ENCODE measurements at regions not wholly inside any gene's neighbourhood (a gene's known extent, or its start where the extent isn't known, plus 50 kb on each side); places are given as distances from the start of the nearest gene placed in this dataset.
"Not testable (repeated sequence)": the region's sequence is repeated elsewhere in the genome, so short reads cannot be mapped to it uniquely, and the experiment has no call there.

DNA sequence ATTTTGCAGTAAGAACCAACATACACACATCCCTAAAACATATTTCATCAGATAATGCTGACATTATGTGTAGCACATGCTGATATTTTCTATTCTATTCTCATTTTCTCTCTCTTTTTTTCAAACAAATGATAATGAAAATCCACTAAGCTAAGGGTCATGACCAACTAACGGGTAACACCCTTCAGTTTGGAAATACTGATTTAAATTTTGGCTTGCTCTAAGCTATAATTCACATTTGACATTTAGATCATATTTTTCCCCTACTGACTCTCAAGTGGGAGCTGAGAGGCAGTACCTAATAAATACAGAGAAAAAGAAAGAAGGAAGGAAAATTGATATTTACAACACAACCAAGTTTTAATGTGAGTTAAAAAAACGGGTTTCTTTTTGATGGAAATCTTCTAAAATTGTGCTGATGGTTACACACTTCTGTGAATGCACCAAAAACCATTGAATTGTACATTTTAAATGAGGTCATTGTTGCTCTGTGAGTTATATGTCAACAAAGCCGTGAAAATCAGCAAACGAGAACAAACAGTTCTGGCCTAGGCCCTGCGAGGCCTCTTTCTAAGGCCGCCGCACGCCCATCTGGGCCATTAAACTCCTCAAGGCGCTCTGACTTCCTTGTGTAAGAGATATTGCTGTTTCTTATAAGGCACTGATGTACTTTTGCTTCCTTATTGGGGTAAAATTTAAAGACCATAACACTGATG, 124.2 kb downstream of the GALR1 start:
- no peak for DNase-seq

DNA sequence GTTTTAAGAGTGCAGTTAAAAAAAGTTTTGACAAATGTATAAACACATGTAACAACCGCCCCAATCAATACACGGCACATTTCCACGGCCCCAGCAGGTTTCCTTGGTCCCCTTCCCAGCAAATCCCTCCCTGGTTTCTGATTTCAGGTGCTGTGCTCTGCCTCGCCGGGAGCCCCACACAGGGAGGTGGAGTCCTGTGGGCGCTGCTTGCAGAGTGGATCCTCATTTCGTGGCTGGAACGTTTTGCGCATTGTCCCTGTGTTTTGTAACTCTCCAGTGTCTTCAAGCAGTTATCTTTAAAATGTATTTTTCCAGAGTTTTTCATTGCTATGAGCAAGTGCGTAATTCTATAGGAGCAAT, 124.8 kb downstream of the GALR1 start:
- DNase-seq, result no peak

DNA sequence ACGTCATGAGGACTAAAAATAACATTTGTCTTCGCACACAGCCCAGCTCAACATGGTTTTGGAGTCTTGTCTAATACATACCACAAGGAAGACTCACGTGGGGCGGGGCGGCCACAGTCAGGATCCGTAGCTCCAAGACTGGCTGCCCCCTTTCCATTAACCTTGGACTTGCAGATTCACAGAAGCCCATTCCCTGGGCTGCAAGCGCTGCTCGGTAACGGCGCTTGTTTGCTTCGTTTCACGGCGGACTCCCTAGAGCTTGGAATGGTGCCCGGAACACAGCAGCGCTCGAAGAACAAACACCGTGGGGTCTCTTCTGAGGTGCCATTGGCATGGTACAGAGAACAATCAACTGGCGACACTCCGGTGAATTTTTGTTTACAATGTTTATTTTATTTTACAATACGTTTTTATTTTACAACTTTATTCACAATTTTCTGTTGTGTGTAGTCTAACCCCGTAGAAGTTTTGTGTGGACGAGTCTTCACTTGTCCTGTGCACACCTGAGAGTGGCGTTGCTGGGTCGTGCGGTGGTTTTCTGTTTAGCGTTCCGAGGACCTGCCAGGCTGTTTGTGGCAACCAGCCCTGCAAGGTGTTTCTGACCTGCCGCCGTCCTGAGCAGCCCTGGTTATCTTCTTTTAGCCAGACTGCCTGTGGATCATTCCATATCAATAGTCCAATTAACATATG, 126.5 kb downstream of the GALR1 start:
- no peak for DNase-seq

- no peak for DNase-seq
These were observed 127.1 kb downstream of the GALR1 start for GRCh38 chr18:77376733-77377094.

GRCh38 chr18:77377813-77378212, 128.2 kb downstream of the GALR1 start:
- DNase-seq, result no peak

DNA sequence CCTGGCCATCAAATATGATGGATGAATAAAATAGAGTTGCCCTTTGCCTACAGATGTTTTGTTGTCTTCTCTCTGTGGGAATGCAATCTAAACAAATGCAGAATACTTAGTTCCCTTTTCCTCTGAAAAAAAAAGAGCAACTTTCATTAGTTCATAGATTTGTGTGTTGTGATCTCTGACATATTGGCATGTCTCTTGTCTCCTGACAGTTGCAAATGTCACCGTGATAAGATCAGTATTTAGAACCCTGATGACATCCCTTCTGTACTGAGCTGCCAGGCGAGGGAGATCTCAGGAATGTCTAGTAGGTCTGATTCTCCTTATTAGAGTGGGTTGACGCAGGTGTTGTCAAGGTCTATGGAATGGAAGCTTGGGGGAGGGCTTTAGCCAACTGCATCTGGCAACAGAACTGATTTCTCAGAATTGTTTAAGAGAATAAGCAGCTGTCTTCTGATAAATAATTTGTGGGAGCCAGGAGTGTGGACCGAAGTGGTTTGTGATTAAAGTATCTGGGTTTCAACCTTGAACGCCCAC, 130.4 kb downstream of the GALR1 start:
- no peak for DNase-seq

GRCh38 chr18:77380695-77381094, 131.0 kb downstream of the GALR1 start:
- no peak for DNase-seq

- DNase-seq, result no peak
These were observed 142.7 kb downstream of the GALR1 start for GRCh38 chr18:77392321-77392720.

GRCh38 chr18:77393519-77393918, 143.9 kb downstream of the GALR1 start:
- no peak for DNase-seq

DNA sequence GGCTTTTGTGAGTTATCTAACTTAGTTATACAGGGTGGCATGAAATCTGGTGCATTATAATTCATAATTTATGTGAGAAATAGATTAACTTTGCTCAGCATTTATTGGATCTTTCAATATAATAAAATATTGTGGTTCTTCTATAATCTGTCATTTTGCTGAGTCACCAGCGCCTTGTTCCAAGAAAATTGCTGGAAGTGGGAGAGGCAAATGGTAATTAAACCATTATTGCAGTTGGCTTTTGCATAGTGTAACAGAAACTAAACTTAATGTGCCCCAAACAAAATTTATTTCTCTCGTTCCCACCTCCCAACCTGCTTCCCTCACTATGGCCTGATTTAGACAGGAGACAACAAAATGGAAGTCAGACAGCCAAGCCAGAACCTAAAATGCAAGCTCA, 146.3 kb downstream of the GALR1 start:
- no peak for DNase-seq

GRCh38 chr18:77397056-77397455, 147.4 kb downstream of the GALR1 start:
- no peak for DNase-seq

- DNase-seq, result no peak
These were observed 148.0 kb downstream of the GALR1 start for GRCh38 chr18:77397617-77398016.

DNA sequence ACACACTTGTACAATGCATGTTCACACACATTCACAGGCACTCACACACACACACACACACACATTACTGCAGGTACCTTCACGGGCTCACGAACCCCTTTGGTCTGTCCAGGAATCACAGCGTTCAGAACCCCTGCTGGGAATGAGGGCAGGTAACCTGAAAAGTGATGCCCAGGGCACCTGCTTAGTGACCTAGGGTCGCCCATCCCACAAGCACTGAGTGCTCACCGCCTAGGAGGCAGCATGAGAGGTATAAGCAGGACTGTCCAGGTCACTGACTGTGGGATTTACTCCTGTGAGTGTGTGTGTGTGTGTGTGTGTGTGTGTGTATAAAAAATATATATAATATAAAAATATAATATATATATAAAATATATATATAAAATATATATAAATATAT, 150.9 kb downstream of the GALR1 start:
- DNase-seq, result no peak

DNA sequence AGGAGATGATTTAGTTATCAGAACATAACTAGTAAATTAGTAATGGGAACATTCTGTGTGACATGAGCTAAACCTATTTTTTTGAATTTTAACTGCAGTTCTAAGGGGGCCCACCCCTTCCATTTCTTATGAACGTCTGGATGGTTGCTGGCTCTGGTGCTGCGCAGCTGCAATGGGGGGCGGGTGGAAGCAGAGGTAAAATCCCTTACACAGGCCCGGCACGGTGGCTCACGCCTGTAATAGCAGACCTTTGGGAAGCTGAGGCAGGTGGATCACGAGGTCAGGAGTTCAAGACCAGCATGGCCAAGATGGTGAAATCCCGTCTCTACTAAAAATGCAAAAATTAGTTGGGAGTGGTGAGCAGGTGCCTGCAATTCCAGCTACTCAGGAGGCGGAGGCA, 151.5 kb downstream of the GALR1 start:
- DNase-seq, result no peak

GRCh38 chr18:77403969-77404535, 154.4 kb downstream of the GALR1 start:
- DNase-seq, result no peak

DNA sequence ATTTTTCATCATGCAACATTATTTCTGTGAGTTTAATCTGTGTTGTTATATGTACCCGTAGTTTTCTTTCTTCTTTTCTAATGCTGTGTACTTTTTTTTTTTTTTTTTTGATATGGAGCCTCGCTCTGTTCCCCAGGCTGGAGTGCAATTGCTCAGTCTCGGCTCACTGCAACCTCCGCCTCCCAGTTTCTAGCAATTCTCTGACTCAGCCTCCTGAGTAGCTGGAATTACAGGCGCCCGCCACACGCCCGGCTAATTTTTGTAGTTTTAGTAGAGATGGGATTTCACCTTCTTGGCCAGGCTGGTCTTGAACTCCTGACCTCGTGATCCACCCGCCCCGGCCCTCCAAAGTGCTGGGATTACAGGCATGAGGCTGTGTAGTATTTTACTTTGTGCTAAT, 155.4 kb downstream of the GALR1 start:
- no peak for DNase-seq

DNA sequence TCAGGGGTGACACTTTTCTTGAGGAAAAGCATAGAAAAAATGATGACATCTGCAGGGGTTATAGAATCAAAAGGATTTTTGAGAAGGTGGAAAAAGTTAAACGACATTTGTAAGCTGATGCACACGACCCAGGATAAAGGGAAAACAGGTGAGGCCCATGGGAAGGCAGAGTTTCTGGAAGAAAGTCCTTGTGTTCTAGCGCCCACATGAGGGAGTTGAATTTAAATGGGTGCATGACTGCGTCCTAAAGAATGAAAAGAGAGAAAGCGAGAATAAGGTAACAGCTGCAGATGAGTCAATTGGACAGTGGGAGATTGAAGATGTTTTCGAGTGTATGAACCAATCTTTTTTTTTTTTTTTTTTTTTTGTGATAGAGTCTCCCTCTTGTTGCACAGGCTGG, 158.1 kb downstream of the GALR1 start:
- DNase-seq, result no peak

DNA sequence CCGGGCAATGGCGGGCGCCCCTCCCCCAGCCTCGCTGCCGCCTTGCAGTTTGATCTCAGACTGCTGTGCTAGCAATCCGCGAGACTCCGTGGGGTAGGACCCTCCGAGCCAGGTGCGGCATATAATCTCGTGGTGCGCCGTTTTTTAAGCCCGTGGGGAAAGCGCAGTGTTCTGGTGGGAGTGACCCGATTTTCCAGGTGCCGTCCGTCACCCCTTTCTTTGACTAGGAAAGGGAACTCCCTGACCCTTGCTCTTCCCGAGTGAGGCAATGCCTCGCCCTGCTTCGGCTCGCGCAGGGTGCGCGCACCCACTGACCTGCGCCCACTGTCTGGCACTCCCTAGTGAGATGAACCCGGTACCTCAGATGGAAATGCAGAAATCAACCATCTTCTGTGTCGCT, 171.9 kb downstream of the GALR1 start:
- not testable (repeated sequence) for DNase-seq

DNA sequence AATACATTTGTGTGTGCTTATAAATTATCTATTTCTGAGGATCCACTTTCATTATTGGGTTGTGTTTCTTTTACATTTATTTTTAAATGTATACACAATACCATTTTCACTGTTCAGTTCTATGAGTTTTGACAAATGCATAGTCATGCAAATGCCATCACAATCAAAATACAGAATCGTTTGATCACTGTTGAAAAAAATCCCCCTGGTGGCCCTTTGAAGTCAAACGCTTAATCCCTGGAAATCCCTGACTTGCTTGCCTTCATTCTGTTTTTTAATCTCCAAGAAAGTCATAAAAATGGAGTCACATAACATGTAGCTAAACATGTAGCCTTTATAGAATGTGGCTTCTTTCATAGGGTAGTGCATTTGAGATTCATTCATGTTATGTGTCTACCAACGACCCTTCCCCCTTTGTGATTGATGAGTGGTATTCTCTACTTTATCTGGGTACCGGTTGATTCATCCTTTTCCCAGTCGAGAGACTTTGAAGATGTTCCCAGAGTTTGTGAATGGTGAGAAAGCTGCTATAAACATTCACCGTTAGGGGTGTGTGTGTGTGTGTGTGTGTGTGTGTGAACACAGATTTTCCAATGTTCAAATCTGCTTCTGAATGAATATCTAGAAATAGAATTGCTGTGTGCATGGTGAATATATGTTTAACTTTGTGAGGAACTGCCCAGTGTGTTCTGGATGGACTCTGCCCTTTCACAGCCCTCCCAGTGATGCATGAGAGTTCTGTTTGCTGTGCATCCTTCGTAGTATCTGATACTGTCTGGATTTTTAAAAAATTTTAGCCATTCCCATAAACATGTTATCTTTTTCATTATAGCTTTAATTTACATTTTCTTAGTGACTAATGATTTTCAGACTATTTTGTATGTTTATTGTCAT, 173.6 kb downstream of the GALR1 start:
- DNase-seq, result no peak

GRCh38 chr18:77433076-77433475, 183.4 kb downstream of the GALR1 start:
- DNase-seq, result no peak

DNA sequence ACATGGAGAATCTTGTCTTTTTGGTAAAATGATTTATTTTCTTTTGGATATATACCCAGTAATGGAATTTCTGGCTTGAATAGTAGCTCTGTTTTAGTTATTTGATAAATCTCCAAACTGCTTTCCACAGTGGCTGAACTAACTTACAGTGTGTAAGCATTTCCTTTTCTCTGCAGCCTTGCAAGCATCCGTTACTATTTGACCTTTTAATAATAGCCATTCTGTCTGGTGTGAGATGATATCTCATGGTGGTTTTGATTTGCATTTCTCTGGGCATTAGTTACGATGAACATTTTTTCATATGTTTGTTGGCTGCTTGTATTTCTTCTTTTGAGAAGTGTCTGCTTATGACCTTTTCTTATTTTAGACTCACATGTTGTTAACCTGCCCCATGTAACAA, 190.2 kb downstream of the GALR1 start:
- no peak for DNase-seq

- no peak for DNase-seq
These were observed 192.7 kb downstream of the GALR1 start for GRCh38 chr18:77442393-77442792.

GRCh38 chr18:77444385-77444784, 194.7 kb downstream of the GALR1 start:
- DNase-seq, result no peak
